ENCODE measurements at regions not wholly inside any gene's neighbourhood (a gene's known extent, or its start where the extent isn't known, plus 50 kb on each side); places are given as distances from the start of the nearest gene placed in this dataset.

DNA sequence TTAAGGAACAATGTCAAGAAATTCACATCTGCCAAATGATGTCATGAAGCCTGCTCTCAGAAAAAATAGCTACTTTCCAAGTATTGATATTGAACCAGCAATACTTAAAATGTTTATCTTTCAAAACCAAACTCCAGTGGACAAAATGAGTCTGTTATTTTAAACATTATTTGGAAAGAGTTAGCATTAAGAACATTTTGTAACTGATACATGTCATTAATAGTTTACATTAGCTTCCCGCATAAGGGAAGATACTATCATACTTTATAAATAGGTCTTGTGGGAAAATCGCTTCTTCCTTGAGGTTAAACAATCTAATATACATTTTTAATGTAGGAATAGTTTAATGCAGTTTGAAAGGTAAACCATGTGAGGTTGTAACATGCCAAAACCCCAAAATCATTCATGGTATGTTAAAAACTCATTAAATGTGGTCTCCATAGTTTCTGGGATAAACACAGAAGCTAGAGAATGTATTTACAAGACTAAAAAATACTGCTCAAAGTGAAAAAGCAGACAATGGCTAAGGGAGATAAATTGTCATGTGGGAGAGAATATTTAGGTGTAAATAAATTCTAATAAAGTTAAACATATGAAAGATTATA lies 73.4 kb upstream of the ATP2B1 start:
- 72 to 88% (median 83%) methylated on average over 2 of the region's 2 CpGs for WGBS, 3 donors
- DNase-seq (no peak), FAIRE-seq (no peak)
- Histone ChIP-seq H3K4me3 (ENCODE audit: low read depth in 1 of 3, low read length in 3 of 3) (no peak overlapping the region), H3K9me3 (ENCODE audit: control insufficient read depth in 2 of 2, insufficient read depth in 1 of 2, low read depth in 1 of 2, low read length in 1 of 2) (peaks cover 0 to 15% of the 10 kb centered on the region in 2 donors), H3K4me1 (ENCODE audit: control insufficient read depth in 3 of 3, insufficient read depth in 2 of 3, low read depth in 1 of 3, low read length in 2 of 3) (peaks cover 0 to 1% (median 0%) of the 10 kb centered on the region in 3 donors), H3K27me3 (ENCODE audit: control insufficient read depth in 3 of 3, insufficient read depth in 3 of 3, low read length in 3 of 3) (no peaks in the 10 kb centered on the region), H3K27ac (ENCODE audit: low read depth in 1 of 3, low read length in 2 of 3) (no peak overlapping the region), H3K36me3 (ENCODE audit: control insufficient read depth in 3 of 3, insufficient read depth in 2 of 3, low read depth in 1 of 3, low read length in 3 of 3) (no peaks in the 10 kb centered on the region)

DNA sequence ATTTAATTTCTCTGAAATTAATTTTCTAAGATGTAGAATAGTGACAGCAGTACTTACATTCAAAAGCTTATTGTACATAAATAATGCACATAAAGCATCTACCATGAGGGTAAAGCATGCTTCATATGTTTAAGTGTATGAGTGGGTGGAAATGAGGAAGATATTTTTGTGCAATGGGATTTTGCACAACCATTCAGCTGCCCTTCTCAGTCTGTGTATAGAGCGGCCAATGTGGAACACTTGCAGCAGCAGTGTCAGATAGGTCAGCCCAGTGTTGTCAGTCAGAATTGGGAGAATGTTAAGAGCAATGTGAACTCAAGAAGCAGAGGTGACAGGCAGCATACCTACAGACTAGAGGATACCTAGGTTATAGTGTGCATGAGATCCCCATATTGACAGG lies 72.5 kb upstream of the ATP2B1 start:
- 90 to 93% (median 93%) methylated on average over 1 of the region's 1 CpG for WGBS, 3 donors
- DNase-seq (no peak), FAIRE-seq (no peak)
- Histone ChIP-seq H3K4me1 (ENCODE audit: control insufficient read depth in 3 of 3, insufficient read depth in 2 of 3, low read depth in 1 of 3, low read length in 2 of 3) (peaks cover 0 to 1% (median 0%) of the 10 kb centered on the region in 3 donors), H3K27me3 (ENCODE audit: control insufficient read depth in 3 of 3, insufficient read depth in 3 of 3, low read length in 3 of 3) (no peaks in the 10 kb centered on the region), H3K36me3 (ENCODE audit: control insufficient read depth in 3 of 3, insufficient read depth in 2 of 3, low read depth in 1 of 3, low read length in 3 of 3) (no peaks in the 10 kb centered on the region), H3K4me3 (ENCODE audit: low read depth in 1 of 3, low read length in 3 of 3) (no peak overlapping the region), H3K27ac (ENCODE audit: low read depth in 1 of 3, low read length in 2 of 3) (no peak overlapping the region), H3K9me3 (ENCODE audit: control insufficient read depth in 2 of 2, insufficient read depth in 1 of 2, low read depth in 1 of 2, low read length in 1 of 2) (peaks cover 0 to 7% of the 10 kb centered on the region in 2 donors)

DNA sequence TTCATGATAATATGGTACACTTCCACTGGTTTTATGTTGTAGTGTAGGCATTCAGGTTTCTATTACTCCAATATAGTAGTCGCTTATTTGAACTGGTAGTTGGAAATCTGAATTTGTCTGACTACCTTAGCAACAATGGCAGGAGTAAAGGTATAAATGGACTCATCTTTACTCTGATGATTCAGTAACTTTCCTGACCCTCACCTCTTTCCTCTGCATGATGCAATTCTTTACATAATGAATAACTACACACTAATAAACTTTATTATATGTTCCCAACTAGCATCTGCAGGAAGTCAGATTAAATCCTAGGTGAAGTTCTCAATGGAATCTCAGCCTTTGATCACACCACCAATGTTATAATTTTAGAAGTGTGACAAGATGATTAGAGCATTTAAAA lies 70.5 kb upstream of the ATP2B1 start:
- H3K4me1 ChIP-seq (ENCODE audit: control insufficient read depth in 3 of 3, insufficient read depth in 2 of 3, low read depth in 1 of 3, low read length in 2 of 3), result peaks cover 0 to 4% (median 1%) of the 10 kb centered on the region in 3 donors
- WGBS, 3 donors, result 87 to 98% (median 90%) methylated on average over 1 of the region's 1 CpG
- no peaks in the 10 kb centered on the region for H3K36me3 ChIP-seq (ENCODE audit: control insufficient read depth in 3 of 3, insufficient read depth in 2 of 3, low read depth in 1 of 3, low read length in 3 of 3)
- H3K4me3 ChIP-seq (ENCODE audit: low read depth in 1 of 3, low read length in 3 of 3), result no peak overlapping the region
- no peaks in the 10 kb centered on the region for H3K27me3 ChIP-seq (ENCODE audit: control insufficient read depth in 3 of 3, insufficient read depth in 3 of 3, low read length in 3 of 3)
- H3K9me3 ChIP-seq (ENCODE audit: control insufficient read depth in 2 of 2, insufficient read depth in 1 of 2, low read depth in 1 of 2, low read length in 1 of 2), result no peaks in the 10 kb centered on the region
- DNase-seq (peak; percentile 67 to 76), FAIRE-seq (no peak)
- H3K27ac ChIP-seq (ENCODE audit: low read depth in 1 of 3, low read length in 2 of 3), result peak overlapping the region in 1 of 3 donors; percentile 34

DNA sequence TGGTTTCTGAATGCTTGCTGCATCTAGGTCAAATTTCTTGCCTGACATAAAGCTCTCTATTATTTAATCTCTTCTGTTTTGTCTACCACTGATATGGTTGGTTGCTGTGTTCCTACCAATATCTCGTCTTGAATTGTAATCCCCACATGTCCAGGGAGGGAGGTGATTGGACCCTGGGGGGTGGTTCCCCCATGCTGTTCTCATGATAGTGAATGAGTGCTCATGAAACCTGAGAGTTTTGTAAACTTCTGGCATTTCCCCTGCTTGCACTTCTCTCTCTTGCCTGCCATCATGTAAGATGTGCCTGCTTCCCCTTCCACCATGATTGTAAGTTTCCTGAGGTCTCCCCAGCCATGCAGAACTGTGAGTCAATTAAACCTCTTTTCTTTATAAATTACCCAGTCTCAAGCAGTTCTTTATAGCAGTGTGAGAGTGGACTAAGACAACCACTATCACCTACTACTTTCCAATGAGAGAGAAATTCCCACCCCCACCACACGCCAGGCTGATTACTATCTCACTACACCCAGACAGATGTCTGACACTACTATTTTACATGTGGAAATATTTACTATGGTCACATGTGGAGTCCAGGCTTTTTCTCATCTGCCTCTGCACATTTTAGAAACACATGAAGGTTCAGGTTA lies 69.2 kb upstream of the ATP2B1 start:
- FAIRE-seq (no peak), DNase-seq (no peak)
- Histone ChIP-seq H3K9me3 (ENCODE audit: control insufficient read depth in 2 of 2, insufficient read depth in 1 of 2, low read depth in 1 of 2, low read length in 1 of 2) (no peaks in the 10 kb centered on the region), H3K27me3 (ENCODE audit: control insufficient read depth in 3 of 3, insufficient read depth in 3 of 3, low read length in 3 of 3) (no peaks in the 10 kb centered on the region), H3K4me1 (ENCODE audit: control insufficient read depth in 3 of 3, insufficient read depth in 2 of 3, low read depth in 1 of 3, low read length in 2 of 3) (peaks cover 0 to 4% (median 1%) of the 10 kb centered on the region in 3 donors), H3K4me3 (ENCODE audit: low read depth in 1 of 3, low read length in 3 of 3) (no peak overlapping the region), H3K36me3 (ENCODE audit: control insufficient read depth in 3 of 3, insufficient read depth in 2 of 3, low read depth in 1 of 3, low read length in 3 of 3) (no peaks in the 10 kb centered on the region), H3K27ac (ENCODE audit: low read depth in 1 of 3, low read length in 2 of 3) (no peak overlapping the region)
- 90 to 92% (median 91%) methylated on average over 2 of the region's 2 CpGs for WGBS, 3 donors

DNA sequence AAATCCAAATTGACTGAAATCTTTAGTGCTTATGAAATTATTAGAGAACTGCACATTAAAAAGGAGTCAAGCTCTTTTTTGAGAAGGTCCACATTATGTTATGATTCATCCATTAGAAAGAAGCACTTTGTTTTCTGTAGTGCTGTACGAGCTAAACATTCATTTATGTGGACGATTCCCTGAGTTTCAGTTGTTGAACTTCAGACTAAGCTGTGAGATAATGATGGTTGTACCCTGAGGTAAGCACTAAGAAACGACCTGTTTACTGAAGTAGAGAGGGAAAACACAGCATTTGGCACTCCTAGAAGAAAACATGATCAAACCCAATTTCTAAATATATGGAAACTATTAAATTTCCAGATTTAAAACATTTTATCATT lies 67.3 kb upstream of the ATP2B1 start:
- DNase-seq (peak in 1 of 2 donors; percentile 62), FAIRE-seq (no peak)
- Histone ChIP-seq H3K4me3 (ENCODE audit: low read depth in 1 of 3, low read length in 3 of 3) (no peak overlapping the region), H3K9me3 (ENCODE audit: control insufficient read depth in 2 of 2, insufficient read depth in 1 of 2, low read depth in 1 of 2, low read length in 1 of 2) (no peaks in the 10 kb centered on the region), H3K27me3 (ENCODE audit: control insufficient read depth in 3 of 3, insufficient read depth in 3 of 3, low read length in 3 of 3) (no peaks in the 10 kb centered on the region), H3K27ac (ENCODE audit: low read depth in 1 of 3, low read length in 2 of 3) (peak overlapping the region in 1 of 3 donors; percentile 44), H3K36me3 (ENCODE audit: control insufficient read depth in 3 of 3, insufficient read depth in 2 of 3, low read depth in 1 of 3, low read length in 3 of 3) (no peaks in the 10 kb centered on the region), H3K4me1 (ENCODE audit: control insufficient read depth in 3 of 3, insufficient read depth in 2 of 3, low read depth in 1 of 3, low read length in 2 of 3) (peaks cover 0 to 4% (median 1%) of the 10 kb centered on the region in 3 donors)
- WGBS, 3 donors, result 11 to 43% (median 30%) methylated on average over 3 of the region's 3 CpGs

DNA sequence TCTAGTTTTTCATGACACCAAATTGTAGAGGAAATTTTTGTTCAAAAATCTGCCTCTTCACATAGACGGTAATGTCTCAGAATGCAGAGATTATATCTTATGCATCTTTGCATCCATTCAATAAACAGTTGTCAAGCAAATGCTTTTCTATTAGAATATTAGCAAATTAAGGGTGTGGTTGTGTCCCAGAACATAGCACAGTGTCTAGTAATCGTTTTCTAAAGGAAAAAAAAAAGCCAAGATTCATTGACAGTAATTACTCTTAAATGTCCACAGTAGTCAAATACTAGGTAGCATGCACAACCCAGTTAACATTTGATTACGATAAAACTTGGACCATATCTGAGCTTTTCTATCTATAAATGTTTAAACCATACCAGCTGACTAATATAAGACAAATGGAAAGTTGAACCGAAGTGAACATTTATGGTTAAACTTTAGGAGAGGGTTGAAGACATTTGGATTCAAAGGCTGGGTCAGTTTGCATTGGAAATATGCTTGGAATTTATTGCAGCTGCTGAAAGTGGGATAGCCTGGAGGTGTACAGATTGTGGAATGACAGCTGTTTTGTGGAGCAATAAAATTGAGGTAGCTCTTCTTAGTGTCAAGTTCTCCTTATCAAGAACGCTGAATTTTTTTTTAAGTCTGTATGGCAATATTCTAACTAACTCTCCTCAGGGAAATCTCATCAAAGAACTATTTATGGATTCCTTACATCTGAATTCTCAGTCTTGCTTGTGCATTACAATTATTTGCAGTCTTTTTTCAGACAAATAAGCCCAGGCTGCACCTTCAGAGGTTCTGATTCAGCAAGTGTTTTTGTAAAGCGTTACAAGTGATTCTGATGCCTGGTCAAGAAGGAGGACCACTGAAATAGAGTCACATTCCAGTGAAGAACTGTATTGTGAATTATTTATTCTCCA lies 66.7 kb upstream of the ATP2B1 start:
- H3K27ac ChIP-seq (ENCODE audit: low read depth in 1 of 3, low read length in 2 of 3), result peak overlapping the region in 1 of 3 donors; percentile 44

DNA sequence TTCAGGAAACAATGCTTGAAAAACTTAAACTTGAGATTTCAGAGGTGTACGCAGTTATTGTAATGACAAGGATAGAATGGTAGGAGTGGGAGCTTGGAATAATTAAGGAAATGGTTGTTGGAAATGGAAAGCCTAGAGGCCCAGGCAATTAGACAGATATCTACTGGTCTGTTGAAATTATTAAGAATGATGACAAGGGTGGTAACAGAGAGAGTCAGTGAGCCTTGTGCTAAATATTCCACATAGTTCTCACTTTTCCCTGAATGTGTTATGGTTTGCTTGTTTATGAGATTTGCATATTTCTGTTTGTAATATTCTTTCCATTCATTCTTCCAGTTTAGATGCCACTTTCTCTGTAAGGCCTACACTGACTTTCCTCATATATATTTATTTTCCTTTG lies 66.0 kb upstream of the ATP2B1 start:
- no peak for DNase-seq
- H3K27ac ChIP-seq (ENCODE audit: low read depth in 1 of 3, low read length in 2 of 3), result peak overlapping the region in 1 of 3 donors; percentile 0
- H3K4me1 ChIP-seq (ENCODE audit: control insufficient read depth in 3 of 3, insufficient read depth in 2 of 3, low read depth in 1 of 3, low read length in 2 of 3), result peaks cover 3 to 6% (median 4%) of the 10 kb centered on the region in 3 donors
- H3K36me3 ChIP-seq (ENCODE audit: control insufficient read depth in 3 of 3, insufficient read depth in 2 of 3, low read depth in 1 of 3, low read length in 3 of 3), result no peaks in the 10 kb centered on the region
- no peaks in the 10 kb centered on the region for H3K9me3 ChIP-seq (ENCODE audit: control insufficient read depth in 2 of 2, insufficient read depth in 1 of 2, low read depth in 1 of 2, low read length in 1 of 2)
- H3K27me3 ChIP-seq (ENCODE audit: control insufficient read depth in 3 of 3, insufficient read depth in 3 of 3, low read length in 3 of 3), result no peaks in the 10 kb centered on the region
- no peak for FAIRE-seq
- WGBS, 3 donors, result 98 to 100% (median 100%) methylated on average over 1 of the region's 1 CpG
- no peak overlapping the region for H3K4me3 ChIP-seq (ENCODE audit: low read depth in 1 of 3, low read length in 3 of 3)

More for the DNA sequence above, 66.7 kb upstream of the ATP2B1 start:
- Histone ChIP-seq H3K36me3 (ENCODE audit: control insufficient read depth in 3 of 3, insufficient read depth in 2 of 3, low read depth in 1 of 3, low read length in 3 of 3) (no peaks in the 10 kb centered on the region), H3K9me3 (ENCODE audit: control insufficient read depth in 2 of 2, insufficient read depth in 1 of 2, low read depth in 1 of 2, low read length in 1 of 2) (no peaks in the 10 kb centered on the region), H3K4me1 (ENCODE audit: control insufficient read depth in 3 of 3, insufficient read depth in 2 of 3, low read depth in 1 of 3, low read length in 2 of 3) (peaks cover 0 to 4% (median 1%) of the 10 kb centered on the region in 3 donors), H3K27me3 (ENCODE audit: control insufficient read depth in 3 of 3, insufficient read depth in 3 of 3, low read length in 3 of 3) (no peaks in the 10 kb centered on the region), H3K4me3 (ENCODE audit: low read depth in 1 of 3, low read length in 3 of 3) (no peak overlapping the region)
- peak in 1 of 2 donors; percentile 69 for DNase-seq
- no peak for FAIRE-seq
- 42 to 53% (median 44%) methylated on average over 6 of the region's 6 CpGs for WGBS, 3 donors

DNA sequence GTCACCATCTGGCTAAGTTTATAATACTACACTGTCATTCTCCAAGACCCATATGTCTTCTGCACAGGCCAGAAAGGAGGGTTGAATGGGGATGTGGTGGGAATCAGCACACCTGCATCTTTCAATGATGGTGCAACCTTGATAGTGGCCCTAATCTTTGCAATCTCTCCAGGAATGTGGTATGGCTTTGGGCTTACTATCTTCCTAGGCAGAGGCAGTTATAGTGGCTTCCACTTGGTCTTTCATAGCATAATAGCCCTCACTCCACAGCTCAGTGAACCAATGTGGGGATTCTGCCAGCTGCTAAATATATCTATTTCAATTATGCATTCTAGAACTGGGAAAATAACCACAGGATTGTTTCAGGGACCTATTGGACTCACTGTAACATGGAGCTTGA lies 61.8 kb upstream of the ATP2B1 start:
- Histone ChIP-seq H3K4me3 (ENCODE audit: low read depth in 1 of 3, low read length in 3 of 3) (no peak overlapping the region), H3K36me3 (ENCODE audit: control insufficient read depth in 3 of 3, insufficient read depth in 2 of 3, low read depth in 1 of 3, low read length in 3 of 3) (no peaks in the 10 kb centered on the region), H3K27me3 (ENCODE audit: control insufficient read depth in 3 of 3, insufficient read depth in 3 of 3, low read length in 3 of 3) (no peaks in the 10 kb centered on the region), H3K9me3 (ENCODE audit: control insufficient read depth in 2 of 2, insufficient read depth in 1 of 2, low read depth in 1 of 2, low read length in 1 of 2) (no peaks in the 10 kb centered on the region), H3K27ac (ENCODE audit: low read depth in 1 of 3, low read length in 2 of 3) (no peak overlapping the region), H3K4me1 (ENCODE audit: control insufficient read depth in 3 of 3, insufficient read depth in 2 of 3, low read depth in 1 of 3, low read length in 2 of 3) (peaks cover 3 to 16% (median 4%) of the 10 kb centered on the region in 3 donors)
- no peak for DNase-seq
- FAIRE-seq, result no peak
